HepG2 (cell line): ENCODE measurements at regions not wholly inside any gene's neighbourhood (a gene's known extent, or its start where the extent isn't known, plus 50 kb on each side); places are given as distances from the start of the nearest gene placed in this dataset.

ENCODE experiments used
- EZH2 ChIP-seq: conservative IDR thresholded peaks from 2 replicates; pipeline ENCODE4 v1.6.1; 2012; ENCODE audit warnings: mild to moderate bottlenecking, low read depth, low read length, moderate library complexity
- FOXO4 ChIP-seq: sonication (generic); formaldehyde crosslinking; conservative IDR thresholded peaks from 2 replicates; pipeline ENCODE4 v1.8.1; 2023; ENCODE audit warnings: missing genetic modification reagents
- HCFC1 ChIP-seq: fragments of 150-350 bp; IDR thresholded peaks from 2 replicates; pipeline ENCODE4 v1.6.1; 2014; ENCODE audit warnings: low read depth, low read length
- MAFK ChIP-seq, 2 experiments: IDR thresholded peaks in 1 of 2; conservative IDR thresholded peaks in 1 of 2; 2 replicates each; pipeline ENCODE4 v1.6.1; 2011; ENCODE audit warnings: improper control_type of control experiment in 2 of 2, low read length in 2 of 2
- MYNN ChIP-seq: sonication (generic); formaldehyde crosslinking; IDR thresholded peaks from 2 replicates; pipeline ENCODE4 v1.4.0; 2020; ENCODE audit warnings: mild to moderate bottlenecking, low read depth, missing genetic modification reagents
- POLR2AphosphoS5 ChIP-seq: IDR thresholded peaks from 2 replicates; pipeline ENCODE4 v1.6.1; 2012; ENCODE audit warnings: low read depth, low read length
- TBP ChIP-seq: sonication (generic); formaldehyde crosslinking; IDR thresholded peaks from 2 replicates; pipeline ENCODE4 v1.5.0; 2020; ENCODE audit warnings: missing genetic modification reagents
- ZBTB21 ChIP-seq: sonication (generic); formaldehyde crosslinking; IDR thresholded peaks from 2 replicates; pipeline ENCODE4 v1.4.0; 2020; ENCODE audit warnings: missing genetic modification reagents
- ZKSCAN8 ChIP-seq: IDR thresholded peaks from 2 replicates; pipeline ENCODE4 v1.6.1; 2016; ENCODE audit warnings: borderline replicate concordance, missing genetic modification reagents, missing compliant biosample characterization
- ZNF580 ChIP-seq: IDR thresholded peaks from 2 replicates; pipeline ENCODE4 v1.6.1; 2016; ENCODE audit warnings: low read depth, borderline replicate concordance
- ZNF660 ChIP-seq: sonication (generic); formaldehyde crosslinking; IDR thresholded peaks from 2 replicates; pipeline ENCODE4 v1.5.1; 2020; ENCODE audit warnings: mild to moderate bottlenecking, low read depth, missing genetic modification reagents, borderline replicate concordance
- ZNF800 ChIP-seq: sonication (generic); formaldehyde crosslinking; IDR thresholded peaks from 2 replicates; pipeline ENCODE4 v1.4.0; 2020; ENCODE audit warnings: missing genetic modification reagents

GRCh38 chr6:21533678-21534077, 59.9 kb upstream of the SOX4 start:
- TF ChIP-seq TBP (no peak), POLR2AphosphoS5 (no peak), HCFC1 (no peak), ZBTB21 (CRISPR knock-in tag) (no peak), ZNF580 (no peak), EZH2 (no peak), MYNN (CRISPR knock-in tag) (no peak), MAFK (conservative IDR thresholded peaks at IDR 0.05 in 1 of 2, IDR thresholded peaks at IDR 0.05 in 1 of 2; ENCODE audit: low read length in 2 of 2) (peak; percentile 27 to 42; a peak in 2 of 4 replicates), ZNF660 (CRISPR knock-in tag) (no peak), FOXO4 (CRISPR knock-in tag) (no peak), ZNF800 (CRISPR knock-in tag) (no peak), ZKSCAN8 (CRISPR knock-in tag) (no peak)
